ENCODE measurements at regions not wholly inside any gene's neighbourhood (a gene's known extent, or its start where the extent isn't known, plus 50 kb on each side); places are given as distances from the start of the nearest gene placed in this dataset.
A peak's percentile ranks its signal among the peaks of the same experiment; 100 is the strongest.

- H3K36me3 Mint-ChIP-seq (ENCODE audit: low read depth): no peaks in the 10 kb centered on the region
- H3K4me1 Mint-ChIP-seq: peaks cover 50% of the 10 kb centered on the region
- peaks cover 6% of the 10 kb centered on the region for H3K27me3 Mint-ChIP-seq (ENCODE audit: low read depth)
- no peaks in the 10 kb centered on the region for H3K9me3 Mint-ChIP-seq
- H3K27ac Mint-ChIP-seq: no peak overlapping the region
- peak overlapping the region in 1 of 3 experiments; percentile 36 for H3K4me3 Mint-ChIP-seq
- TF ChIP-seq CTCF (IDR thresholded peaks at IDR 0.05; ENCODE audit: unreplicated experiment in 3 of 3): no peak
Measured at GRCh38 chr20:19045371-19045770, 167.1 kb upstream of the SLC24A3 start.

- peaks cover 38% of the 10 kb centered on the region for H3K4me1 Mint-ChIP-seq
- no peak for TF ChIP-seq CTCF (IDR thresholded peaks at IDR 0.05; ENCODE audit: unreplicated experiment in 3 of 3)
- no peak overlapping the region for H3K27ac Mint-ChIP-seq
- H3K27me3 Mint-ChIP-seq (ENCODE audit: low read depth): peaks cover 6% of the 10 kb centered on the region
- no peaks in the 10 kb centered on the region for H3K36me3 Mint-ChIP-seq (ENCODE audit: low read depth)
- H3K4me3 Mint-ChIP-seq: no peak overlapping the region
- no peaks in the 10 kb centered on the region for H3K9me3 Mint-ChIP-seq
Measured at GRCh38 chr20:19047040-19047950, 165.1 kb upstream of the SLC24A3 start.

- no peak overlapping the region for H3K4me3 Mint-ChIP-seq
- no peak for TF ChIP-seq CTCF (IDR thresholded peaks at IDR 0.05; ENCODE audit: unreplicated experiment in 3 of 3)
- H3K9me3 Mint-ChIP-seq: no peaks in the 10 kb centered on the region
- no peaks in the 10 kb centered on the region for H3K36me3 Mint-ChIP-seq (ENCODE audit: low read depth)
- no peak overlapping the region for H3K27ac Mint-ChIP-seq
- H3K4me1 Mint-ChIP-seq: peaks cover 35% of the 10 kb centered on the region
- peaks cover 6% of the 10 kb centered on the region for H3K27me3 Mint-ChIP-seq (ENCODE audit: low read depth)
Measured at GRCh38 chr20:19047951-19048296, 164.5 kb upstream of the SLC24A3 start.

GRCh38 chr20:19048995-19049501 lies 163.4 kb upstream of the SLC24A3 start:
- no peak for TF ChIP-seq CTCF (IDR thresholded peaks at IDR 0.05; ENCODE audit: unreplicated experiment in 3 of 3)
- Mint-ChIP-seq H3K4me3 (peak overlapping the region in 2 of 3 experiments; percentile 52 to 57), H3K27me3 (ENCODE audit: low read depth) (peaks cover under 1% of the 10 kb centered on the region), H3K36me3 (ENCODE audit: low read depth) (no peaks in the 10 kb centered on the region), H3K4me1 (peaks cover 35% of the 10 kb centered on the region), H3K9me3 (no peaks in the 10 kb centered on the region), H3K27ac (peak overlapping the region; percentile 66 to 84 (median 74))

GRCh38 chr20:19049514-19049913 lies 162.9 kb upstream of the SLC24A3 start:
- Mint-ChIP-seq H3K9me3 (no peaks in the 10 kb centered on the region), H3K27me3 (ENCODE audit: low read depth) (no peaks in the 10 kb centered on the region), H3K4me1 (peaks cover 35% of the 10 kb centered on the region), H3K36me3 (ENCODE audit: low read depth) (no peaks in the 10 kb centered on the region), H3K4me3 (peak overlapping the region in 2 of 3 experiments; percentile 52 to 57), H3K27ac (peak overlapping the region; percentile 66 to 84 (median 74))
- no peak for TF ChIP-seq CTCF (IDR thresholded peaks at IDR 0.05; ENCODE audit: unreplicated experiment in 3 of 3)
